K562 (cell line): ENCODE measurements at regions not wholly inside any gene's neighbourhood (a gene's known extent, or its start where the extent isn't known, plus 50 kb on each side); places are given as distances from the start of the nearest gene placed in this dataset.

Experiments
- CBX8 ChIP-seq: fragments of 200-600 bp; sonication (generic); IDR thresholded peaks from 2 replicates; pipeline ENCODE4 v1.6.1; 2012; ENCODE audit warnings: borderline replicate concordance, mixed run types, low read depth, mild to moderate bottlenecking, moderate library complexity, mixed read lengths, low read length, control low read depth, inconsistent platforms; ENCODE audit not compliant: poor library complexity, severe bottlenecking; ENCODE audit errors: extremely low read depth
- FOXA1 ChIP-seq: fragments of 450-650 bp; IDR thresholded peaks from 2 replicates; pipeline ENCODE4 v1.6.1; 2016; ENCODE audit warnings: mild to moderate bottlenecking, borderline replicate concordance
- KDM1A ChIP-seq, 2 experiments: fragments of 450-650 bp; IDR thresholded peaks; 2 replicates each; pipeline ENCODE4 v1.6.1; 2016; ENCODE audit warnings: mild to moderate bottlenecking in 2 of 2
- TF ChIP-seq, protein P1 (sequence below), 3 experiments: fragments of 200-800 bp in 1 of 3; sonication (Bioruptor generic) in 1 of 3; sonication (generic) in 1 of 3; formaldehyde crosslinking in 1 of 3; IDR thresholded peaks; 2 replicates each; pipeline versions ENCODE4 v1.6.1 to v1.8.0; 2016 to 2022; ENCODE audit warnings: mild to moderate bottlenecking in 2 of 3, missing compliant biosample characterization in 2 of 3, missing genetic modification characterization in 2 of 3, missing genetic modification reagents in 1 of 3
- TF ChIP-seq, protein P2 (sequence below): fragments of 250-450 bp; sonication (Bioruptor Pico); IDR thresholded peaks from 2 replicates; pipeline ENCODE4 v1.5.0; 2022; ENCODE audit warnings: mild to moderate bottlenecking

DNA sequence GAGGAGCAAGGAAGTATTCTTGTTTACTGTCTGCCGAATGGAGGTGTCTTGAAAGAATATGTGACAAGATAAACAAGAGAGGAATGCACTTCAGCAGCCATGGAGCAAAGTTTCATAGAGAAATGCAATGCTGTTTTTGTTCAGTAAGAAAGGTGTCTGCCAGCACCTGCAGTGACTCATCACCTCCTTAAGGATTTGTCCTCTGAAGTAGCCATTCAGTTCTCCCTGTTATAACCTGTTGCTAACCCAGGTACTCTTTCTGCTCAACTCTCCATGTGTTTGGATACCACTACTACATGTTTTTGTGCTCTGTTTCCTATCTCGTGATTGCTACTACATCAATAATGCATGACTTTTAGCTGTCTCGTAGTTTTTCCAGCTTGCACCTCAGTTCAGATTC, 328.9 kb downstream of the CHL1 start (continued):
- TF ChIP-seq, protein P1, sequence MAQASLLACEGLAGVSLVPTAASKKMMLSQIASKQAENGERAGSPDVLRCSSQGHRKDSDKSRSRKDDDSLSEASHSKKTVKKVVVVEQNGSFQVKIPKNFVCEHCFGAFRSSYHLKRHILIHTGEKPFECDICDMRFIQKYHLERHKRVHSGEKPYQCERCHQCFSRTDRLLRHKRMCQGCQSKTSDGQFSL (CRISPR knock-in tag; IDR thresholded peaks at IDR 0.05): no peak
- TF ChIP-seq, protein P1 (tag; IDR thresholded peaks at IDR 0.05): no peak
- TF ChIP-seq, protein P2, sequence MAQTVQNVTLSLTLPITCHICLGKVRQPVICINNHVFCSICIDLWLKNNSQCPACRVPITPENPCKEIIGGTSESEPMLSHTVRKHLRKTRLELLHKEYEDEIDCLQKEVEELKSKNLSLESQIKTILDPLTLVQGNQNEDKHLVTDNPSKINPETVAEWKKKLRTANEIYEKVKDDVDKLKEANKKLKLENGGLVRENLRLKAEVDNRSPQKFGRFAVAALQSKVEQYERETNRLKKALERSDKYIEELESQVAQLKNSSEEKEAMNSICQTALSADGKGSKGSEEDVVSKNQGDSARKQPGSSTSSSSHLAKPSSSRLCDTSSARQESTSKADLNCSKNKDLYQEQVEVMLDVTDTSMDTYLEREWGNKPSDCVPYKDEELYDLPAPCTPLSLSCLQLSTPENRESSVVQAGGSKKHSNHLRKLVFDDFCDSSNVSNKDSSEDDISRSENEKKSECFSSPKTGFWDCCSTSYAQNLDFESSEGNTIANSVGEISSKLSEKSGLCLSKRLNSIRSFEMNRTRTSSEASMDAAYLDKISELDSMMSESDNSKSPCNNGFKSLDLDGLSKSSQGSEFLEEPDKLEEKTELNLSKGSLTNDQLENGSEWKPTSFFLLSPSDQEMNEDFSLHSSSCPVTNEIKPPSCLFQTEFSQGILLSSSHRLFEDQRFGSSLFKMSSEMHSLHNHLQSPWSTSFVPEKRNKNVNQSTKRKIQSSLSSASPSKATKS (CRISPR knock-in tag): no peak
- no peak for TF ChIP-seq CBX8
- TF ChIP-seq KDM1A (IDR thresholded peaks at IDR 0.05): no peak
- no peak for TF ChIP-seq FOXA1
